Prostate gland (tissue), 2 donors: ENCODE measurements at regions not wholly inside any gene's neighbourhood (a gene's known extent, or its start where the extent isn't known, plus 50 kb on each side); places are given as distances from the start of the nearest gene placed in this dataset.
"Not testable (repeated sequence)": the region's sequence is repeated elsewhere in the genome, so short reads cannot be mapped to it uniquely, and the experiment has no call there.

Experiments used
- DNase-seq: peaks from one replicate; pipeline ENCODE4 v3.0.0-alpha.2; 2019; ENCODE audit warnings: low spot score
- H3K27ac ChIP-seq, 2 donors: fragments of 200-600 bp; sonication (generic); 2 replicates each; pipeline ENCODE4 v1.5.1; 2017 to 2019
- H3K27me3 ChIP-seq: fragments of 200-600 bp; sonication (generic); replicated peaks from 2 replicates; pipeline ENCODE4 v1.5.1; 2019; ENCODE audit not compliant: insufficient read depth
- H3K36me3 ChIP-seq, 2 donors: fragments of 200-600 bp; sonication (generic); 1 replicate in 1 of 2; 2 replicates in 1 of 2; pipeline versions ENCODE4 v1.5.1 to v1.8.1; 2017 to 2019
- H3K4me1 ChIP-seq: fragments of 200-600 bp; sonication (generic); replicated peaks from 2 replicates; pipeline ENCODE4 v1.5.1; 2019
- H3K4me3 ChIP-seq, 2 donors: fragments of 200-600 bp; sonication (generic); 2 replicates each; pipeline ENCODE4 v1.5.1; 2017 to 2019
- H3K9me3 ChIP-seq: fragments of 200-600 bp; sonication (generic); 2 replicates; pipeline ENCODE4 v1.5.1; 2017
- POLR2A ChIP-seq: fragments of 450-650 bp; IDR thresholded peaks from one replicate; pipeline ENCODE4 v1.6.1; 2016; ENCODE audit warnings: antibody characterized with exemption, mild to moderate bottlenecking
- POLR2AphosphoS5 ChIP-seq: sonication (generic); formaldehyde crosslinking; IDR thresholded peaks from one replicate; pipeline ENCODE4 v1.6.1; 2017; ENCODE audit warnings: antibody characterized with exemption
- WGBS: methylation state at CpG from one replicate; pipeline ENCODE4 v1.1.5; 2018; 5-methylcytosine and 5-hydroxymethylcytosine counted together
- intact Hi-C: fragments of 100-400 bp; cut with DNase I; formaldehyde crosslinking; loops from one replicate; pipeline ENCODE4 v1.14.2; 2022
- TF ChIP-seq, protein P1 (sequence below), 4 experiments: fragments of 200-600 bp in 2 of 4; fragments of 450-650 bp in 2 of 4; sonication (generic) in 2 of 4; IDR thresholded peaks; 1 replicate in 3 of 4; 2 replicates in 1 of 4; pipeline ENCODE4 v1.5.1; 2016 to 2019; ENCODE audit warnings: antibody characterized with exemption in 4 of 4, mild to moderate bottlenecking in 2 of 4, moderate library complexity in 2 of 4

- no peak overlapping the region for H3K27ac ChIP-seq
- intact Hi-C loops: no loop called here
- DNase-seq: no peak
- no peak for TF ChIP-seq POLR2A
- TF ChIP-seq, protein P1, sequence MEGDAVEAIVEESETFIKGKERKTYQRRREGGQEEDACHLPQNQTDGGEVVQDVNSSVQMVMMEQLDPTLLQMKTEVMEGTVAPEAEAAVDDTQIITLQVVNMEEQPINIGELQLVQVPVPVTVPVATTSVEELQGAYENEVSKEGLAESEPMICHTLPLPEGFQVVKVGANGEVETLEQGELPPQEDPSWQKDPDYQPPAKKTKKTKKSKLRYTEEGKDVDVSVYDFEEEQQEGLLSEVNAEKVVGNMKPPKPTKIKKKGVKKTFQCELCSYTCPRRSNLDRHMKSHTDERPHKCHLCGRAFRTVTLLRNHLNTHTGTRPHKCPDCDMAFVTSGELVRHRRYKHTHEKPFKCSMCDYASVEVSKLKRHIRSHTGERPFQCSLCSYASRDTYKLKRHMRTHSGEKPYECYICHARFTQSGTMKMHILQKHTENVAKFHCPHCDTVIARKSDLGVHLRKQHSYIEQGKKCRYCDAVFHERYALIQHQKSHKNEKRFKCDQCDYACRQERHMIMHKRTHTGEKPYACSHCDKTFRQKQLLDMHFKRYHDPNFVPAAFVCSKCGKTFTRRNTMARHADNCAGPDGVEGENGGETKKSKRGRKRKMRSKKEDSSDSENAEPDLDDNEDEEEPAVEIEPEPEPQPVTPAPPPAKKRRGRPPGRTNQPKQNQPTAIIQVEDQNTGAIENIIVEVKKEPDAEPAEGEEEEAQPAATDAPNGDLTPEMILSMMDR (IDR thresholded peaks at IDR 0.05): no peak
- TF ChIP-seq POLR2AphosphoS5: no peak
- WGBS: 50% methylated on average over 1 of the region's 1 CpG
- no peaks in the 10 kb centered on the region for H3K4me1 ChIP-seq
- no peaks in the 10 kb centered on the region for H3K27me3 ChIP-seq
- H3K4me3 ChIP-seq: no peak overlapping the region
- H3K36me3 ChIP-seq: no peaks in the 10 kb centered on the region
- H3K9me3 ChIP-seq: no peaks in the 10 kb centered on the region
Observed at GRCh38 chr6:91057689-91058088, 470.8 kb upstream of the MAP3K7 start.

GRCh38 chr6:91055959-91056358 is 469.1 kb upstream of the MAP3K7 start:
- Histone ChIP-seq H3K36me3 (no peaks in the 10 kb centered on the region), H3K4me1 (no peaks in the 10 kb centered on the region), H3K27me3 (no peaks in the 10 kb centered on the region), H3K9me3 (no peaks in the 10 kb centered on the region), H3K27ac (no peak overlapping the region), H3K4me3 (no peak overlapping the region)
- 66% methylated on average over 1 of the region's 1 CpG for WGBS
- no peak for DNase-seq
- no peak for TF ChIP-seq POLR2A
- TF ChIP-seq, protein P1 (IDR thresholded peaks at IDR 0.05): no peak
- TF ChIP-seq POLR2AphosphoS5: no peak
- intact Hi-C loops: no loop called here

DNA sequence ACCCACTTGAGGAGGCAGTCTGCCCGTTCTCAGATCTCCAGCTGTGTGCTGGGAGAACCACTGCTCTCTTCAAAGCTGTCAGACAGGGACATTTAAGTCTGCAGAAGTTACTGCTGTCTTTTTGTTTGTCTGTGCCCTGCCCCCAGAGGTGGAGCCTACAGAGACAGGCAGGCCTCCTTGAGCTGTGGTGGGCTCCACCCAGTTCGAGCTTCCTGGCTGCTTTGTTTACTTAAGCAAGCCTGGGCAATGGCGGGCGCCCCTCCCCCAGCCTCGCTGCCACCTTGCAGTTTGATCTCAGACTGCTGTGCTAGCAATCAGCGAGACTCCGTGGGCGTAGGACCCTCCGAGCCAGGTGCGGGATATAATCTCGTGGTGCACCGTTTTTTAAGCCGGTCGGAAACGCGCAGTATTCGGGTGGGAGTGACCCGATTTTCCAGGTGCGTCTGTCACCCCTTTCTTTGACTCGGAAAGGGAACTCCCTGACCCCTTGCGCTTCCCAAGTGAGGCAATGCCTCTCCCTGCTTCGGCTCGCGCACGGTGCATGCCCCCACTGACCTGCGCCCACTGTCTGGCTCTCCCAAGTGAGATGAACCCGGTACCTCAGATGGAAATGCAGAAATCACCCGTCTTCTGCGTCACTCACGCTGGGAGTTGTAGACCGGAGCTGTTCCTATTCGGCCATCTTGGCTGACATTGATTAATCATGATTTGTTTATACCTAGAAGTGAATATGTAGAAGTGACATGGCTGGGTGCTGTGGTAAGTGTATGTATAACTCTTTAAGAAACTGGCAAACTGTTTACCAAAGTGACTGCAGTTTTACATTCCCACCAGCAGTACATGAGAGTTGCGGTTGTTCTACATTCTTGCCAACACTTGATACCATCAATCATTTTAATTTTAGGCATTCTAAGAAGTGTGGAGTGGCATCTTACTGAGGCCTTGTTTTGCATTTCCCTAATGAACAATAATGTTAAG is 465.9 kb upstream of the MAP3K7 start:
- H3K36me3 ChIP-seq, H3K27me3 ChIP-seq, H3K27ac ChIP-seq, DNase-seq, H3K4me1 ChIP-seq, H3K4me3 ChIP-seq, H3K9me3 ChIP-seq, intact Hi-C loops: not testable (repeated sequence)
- 92% methylated on average over 33 of the region's 33 CpGs for WGBS

GRCh38 chr6:91045161-91045560 is 458.3 kb upstream of the MAP3K7 start:
- H3K4me3 ChIP-seq: no peak overlapping the region
- H3K36me3 ChIP-seq: no peaks in the 10 kb centered on the region
- intact Hi-C loops: no loop called here
- TF ChIP-seq POLR2AphosphoS5 (no peak), POLR2A (no peak)
- TF ChIP-seq, protein P1 (IDR thresholded peaks at IDR 0.05): no peak
- no peaks in the 10 kb centered on the region for H3K27me3 ChIP-seq
- no peak for DNase-seq
- no peaks in the 10 kb centered on the region for H3K4me1 ChIP-seq
- H3K9me3 ChIP-seq: no peaks in the 10 kb centered on the region
- H3K27ac ChIP-seq: no peak overlapping the region
- 42% methylated on average over 1 of the region's 1 CpG for WGBS

- H3K4me1 ChIP-seq: no peaks in the 10 kb centered on the region
- H3K4me3 ChIP-seq: no peak overlapping the region
- DNase-seq: no peak
- no peaks in the 10 kb centered on the region for H3K36me3 ChIP-seq
- H3K9me3 ChIP-seq: no peaks in the 10 kb centered on the region
- WGBS: 85% methylated on average over 2 of the region's 2 CpGs
- no peaks in the 10 kb centered on the region for H3K27me3 ChIP-seq
- H3K27ac ChIP-seq: no peak overlapping the region
- intact Hi-C loops: no loop called here
- TF ChIP-seq POLR2A (no peak), POLR2AphosphoS5 (no peak)
- TF ChIP-seq, protein P1 (IDR thresholded peaks at IDR 0.05): no peak
Observed at GRCh38 chr6:91043751-91044150, 456.9 kb upstream of the MAP3K7 start.
